ENCODE measurements at regions not wholly inside any gene's neighbourhood (a gene's known extent, or its start where the extent isn't known, plus 50 kb on each side); places are given as distances from the start of the nearest gene placed in this dataset.

- ChIA-PET CTCF (no interaction called here), POLR2A (ENCODE audit: unreplicated experiment) (no interaction called here)
- BruUV-seq (replicated peaks) = no TSS peak
- intact Hi-C loops (cut with micrococcal nuclease; ENCODE audit: unreplicated experiment) = no loop called here
- Histone ChIP-seq H3F3A (ENCODE audit: insufficient read depth, low read depth) (no peaks in the 10 kb centered on the region), H3K79me2 (ENCODE audit: low read depth) (no peaks in the 10 kb centered on the region), H3K27ac (no peak overlapping the region), H3K27me3 (ENCODE audit: insufficient read depth, low read depth) (peaks cover 8% of the 10 kb centered on the region), H3K4me3 (no peak overlapping the region), H3K4me1 (replicated peaks; ENCODE audit: insufficient read depth) (no peaks in the 10 kb centered on the region), H2AFZ (no peak overlapping the region), H3K4me2 (no peak overlapping the region), H3K9me3 (ENCODE audit: insufficient read depth, low read depth) (no peaks in the 10 kb centered on the region), H3K36me3 (ENCODE audit: low read depth) (no peaks in the 10 kb centered on the region), H4K20me1 (ENCODE audit: insufficient read depth) (no peaks in the 10 kb centered on the region), H3K9me2 (ENCODE audit: insufficient read depth) (no peaks in the 10 kb centered on the region; the same call in 1 of the 2 replicates)
- DNase-seq = no peak
- TF ChIP-seq EZH2 (IDR thresholded peaks at IDR 0.05; ENCODE audit: low read depth) = no peak
- no peak for TF ChIP-seq CTCF (conservative IDR thresholded peaks at IDR 0.05)
These were observed 368.0 kb upstream of the RAB6C start for GRCh38 chr2:129611471-129611870.

- ChIA-PET POLR2A (ENCODE audit: unreplicated experiment) (no interaction called here), CTCF (no interaction called here)
- Histone ChIP-seq H3K27ac (no peak overlapping the region), H3K4me1 (replicated peaks; ENCODE audit: insufficient read depth) (no peaks in the 10 kb centered on the region), H3K79me2 (ENCODE audit: low read depth) (no peaks in the 10 kb centered on the region), H3K9me3 (ENCODE audit: insufficient read depth, low read depth) (no peaks in the 10 kb centered on the region), H2AFZ (no peak overlapping the region), H3K36me3 (ENCODE audit: low read depth) (no peaks in the 10 kb centered on the region), H3F3A (ENCODE audit: insufficient read depth, low read depth) (no peaks in the 10 kb centered on the region), H4K20me1 (ENCODE audit: insufficient read depth) (no peaks in the 10 kb centered on the region), H3K9me2 (ENCODE audit: insufficient read depth) (no peaks in the 10 kb centered on the region), H3K27me3 (ENCODE audit: insufficient read depth, low read depth) (peaks cover 38% of the 10 kb centered on the region), H3K4me2 (no peak overlapping the region), H3K4me3 (no peak overlapping the region)
- TF ChIP-seq EZH2 (IDR thresholded peaks at IDR 0.05; ENCODE audit: low read depth) = no peak
- TF ChIP-seq CTCF (conservative IDR thresholded peaks at IDR 0.05) = no peak
- intact Hi-C loops (cut with micrococcal nuclease; ENCODE audit: unreplicated experiment) = no loop called here
- no TSS peak for BruUV-seq (replicated peaks)
- no peak for DNase-seq
These were observed 360.0 kb upstream of the RAB6C start for GRCh38 chr2:129619471-129619870.

DNA sequence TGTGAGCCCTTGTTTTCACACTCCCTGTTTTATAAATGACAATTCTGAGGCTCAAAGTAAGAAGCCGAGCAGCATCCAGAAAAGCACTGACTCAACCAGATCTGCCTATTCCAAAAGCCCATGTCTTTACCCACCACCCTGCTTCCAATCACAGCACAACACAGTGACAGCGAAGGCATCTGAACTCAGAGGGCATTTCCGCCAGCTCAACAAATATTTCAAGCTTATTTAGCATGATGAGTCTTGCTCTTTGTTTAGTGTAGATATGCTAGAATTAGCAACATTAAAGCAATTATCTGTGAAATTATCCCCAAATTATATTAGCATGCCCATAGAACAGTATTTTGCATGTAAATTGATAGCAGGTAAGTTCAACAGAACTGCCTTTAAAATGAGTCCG, 359.1 kb upstream of the RAB6C start:
- BruUV-seq (replicated peaks) = no TSS peak

More for the DNA sequence above, 359.1 kb upstream of the RAB6C start:
- POLR2A ChIA-PET (ENCODE audit: unreplicated experiment) = no interaction called here
- Histone ChIP-seq H3K4me3 (no peak overlapping the region), H3K79me2 (ENCODE audit: low read depth) (no peaks in the 10 kb centered on the region), H3K9me3 (ENCODE audit: insufficient read depth, low read depth) (no peaks in the 10 kb centered on the region), H4K20me1 (ENCODE audit: insufficient read depth) (no peaks in the 10 kb centered on the region), H3K4me1 (replicated peaks; ENCODE audit: insufficient read depth) (no peaks in the 10 kb centered on the region), H3K36me3 (ENCODE audit: low read depth) (no peaks in the 10 kb centered on the region), H3K4me2 (no peak overlapping the region), H3K27me3 (ENCODE audit: insufficient read depth, low read depth) (peaks cover 43% of the 10 kb centered on the region), H3K27ac (no peak overlapping the region), H3K9me2 (ENCODE audit: insufficient read depth) (no peaks in the 10 kb centered on the region), H3F3A (ENCODE audit: insufficient read depth, low read depth) (no peaks in the 10 kb centered on the region), H2AFZ (no peak overlapping the region)
- CTCF ChIA-PET = no interaction called here
- no peak for TF ChIP-seq EZH2 (IDR thresholded peaks at IDR 0.05; ENCODE audit: low read depth)
- no peak for TF ChIP-seq CTCF (conservative IDR thresholded peaks at IDR 0.05)
- intact Hi-C loops (cut with micrococcal nuclease; ENCODE audit: unreplicated experiment) = no loop called here
- DNase-seq = no peak
